NT2/D1 (cell line): ENCODE measurements at regions not wholly inside any gene's neighbourhood (a gene's known extent, or its start where the extent isn't known, plus 50 kb on each side); places are given as distances from the start of the nearest gene placed in this dataset.

Source experiments
- YY1 ChIP-seq: IDR thresholded peaks from 2 replicates; pipeline ENCODE4 v1.6.1; 2011; ENCODE audit not compliant: insufficient read length, insufficient read depth
- ZNF274 ChIP-seq: IDR thresholded peaks from 2 replicates; pipeline ENCODE4 v1.6.1; 2011; ENCODE audit warnings: mild to moderate bottlenecking, low read depth, low read length

GRCh38 chr6:164057876-164058275, 643.4 kb downstream of the QKI start:
- no peak for TF ChIP-seq ZNF274
- TF ChIP-seq YY1: no peak
